Heart right ventricle (tissue), 16 donors: ENCODE measurements at regions not wholly inside any gene's neighbourhood (a gene's known extent, or its start where the extent isn't known, plus 50 kb on each side); places are given as distances from the start of the nearest gene placed in this dataset.

Source experiments
- ATAC-seq, 8 donors: fragments of 200-7000 bp; cut with Tn5 transposase; one replicate each; pipeline ENCODE4 v1.9.1; 2020; ENCODE audit warnings: mild to moderate bottlenecking in 8 of 8, moderate library complexity in 8 of 8, moderate number of reproducible peaks in 1 of 8
- DNase-seq, 2 donors: peaks; one replicate each; pipeline ENCODE4 v3.0.0-alpha.2; 2020
- H3K27ac ChIP-seq, 10 donors: fragments of 200-600 bp; sonication (generic) in 2 of 10; one replicate each; pipeline versions ENCODE4 v1.5.0 to v1.8.0; 2020 to 2022; ENCODE audit warnings: mild to moderate bottlenecking in 3 of 10
- H3K27me3 ChIP-seq, 7 donors: fragments of 200-600 bp; one replicate each; pipeline ENCODE4 v1.8.0; 2021 to 2022; ENCODE audit warnings: mild to moderate bottlenecking in 2 of 7
- H3K36me3 ChIP-seq, 9 donors: fragments of 200-600 bp; sonication (generic) in 1 of 9; one replicate each; pipeline versions ENCODE4 v1.5.0 to v1.8.0; 2020 to 2022; ENCODE audit warnings: mild to moderate bottlenecking in 2 of 9
- H3K4me1 ChIP-seq, 9 donors: fragments of 200-600 bp; sonication (generic) in 1 of 9; one replicate each; pipeline versions ENCODE4 v1.5.0 to v1.8.0; 2020 to 2022; ENCODE audit warnings: mild to moderate bottlenecking in 4 of 9
- H3K4me3 ChIP-seq, 10 donors: fragments of 200-600 bp; sonication (generic) in 2 of 10; one replicate each; pipeline versions ENCODE4 v1.5.0 to v1.8.0; 2020 to 2022; ENCODE audit warnings: mild to moderate bottlenecking in 7 of 10, moderate library complexity in 2 of 10
- H3K9me3 ChIP-seq, 11 donors: fragments of 200-600 bp in 10 of 11; sonication (generic) in 2 of 11; one replicate each; pipeline versions ENCODE4 v1.5.0 to v1.8.0; 2013 to 2022; ENCODE audit warnings: mild to moderate bottlenecking in 2 of 11, control low read depth in 1 of 11, moderate library complexity in 1 of 11
- WGBS, 2 donors: extraction: QIAGEN DNeasy Blood & Tissue Kit; methylation state at CpG; one replicate each; pipeline ENCODE4 v1.1.7; 2013; ENCODE audit warnings: inconsistent platforms in 1 of 2; 5-methylcytosine and 5-hydroxymethylcytosine counted together
- intact Hi-C, 10 donors: fragments of 100-400 bp; cut with DNase I; formaldehyde crosslinking; loops; one replicate each; pipeline versions ENCODE4 v1.11.1 to v1.14.2; 2022
- TF ChIP-seq, protein P1 (sequence below), 9 donors: fragments of 200-600 bp; sonication (generic) in 2 of 9; IDR thresholded peaks; one replicate each; pipeline versions ENCODE4 v1.5.0 to v1.8.0; 2021 to 2022; ENCODE audit warnings: antibody characterized with exemption in 9 of 9, mild to moderate bottlenecking in 5 of 9, moderate library complexity in 1 of 9
- donor health status: Arrhythmogenic right ventricular cardiomyopathy.
- donor health status: ischemic (EF 13 %, LVEDD 7.1; RV severe dilation, severe dysfunction).
- donor health status: healthy with polysubstance abuse.
- donor health status: DM: no; HTN: yes; CAD: no.
- donor health status: DM: no; HTN: no; CAD: no.
- donor health status: ischemic (EF 25% LVEDD 6.9; RV normal size, moderate dysfunction).
- donor health status: ischemic (EF 25% LVEDD 5.7; RV mildly dilated, moderate dysfunction).
- donor health status: healthy.
- donor health status: DM: yes; HTN: yes; CAD: no.
- donor health status: Ischemic cardiomyopathy.
- donor health status: ischemic (EF 35%, LVEDD 5.7; RV mildly dilated, moderate dysfunction).
- donor health status: nonischemic (EF 11% LVEDD 7.7; RV severe dilation, severe dysfunction).
- donor health status: DM: yes; HTN: yes; CAD: no.
- donor health status: PGD.
- donor health status: ischemic (EF 29% LVEDD 5.4; RV normal size, mild dysfunction).
- donor health status: nonischemic (EF 23%, LVEDD 6.1; RV moderate dilation, normal function).

DNA sequence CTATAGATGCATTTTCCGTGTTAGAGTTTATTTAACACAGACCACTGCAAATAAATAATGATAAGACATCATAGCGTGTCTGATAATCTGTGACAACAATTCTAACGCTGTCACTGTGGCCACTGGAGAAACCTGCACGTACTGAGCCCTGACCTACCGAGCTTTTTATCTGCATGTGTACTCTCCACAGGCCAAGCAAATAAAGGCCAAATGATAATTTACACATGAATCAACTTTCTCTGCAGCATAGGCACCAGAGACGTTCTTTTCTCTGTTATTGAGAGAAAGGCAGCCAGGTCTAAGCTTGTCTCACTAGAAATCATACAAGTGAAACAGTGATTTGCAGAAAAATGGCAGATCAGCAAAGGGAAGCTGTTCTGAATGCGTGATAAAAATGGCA, 75.8 kb downstream of the POU5F2 start:
- Histone ChIP-seq H3K4me3 (no peak overlapping the region), H3K36me3 (no peaks in the 10 kb centered on the region), H3K4me1 (no peaks in the 10 kb centered on the region), H3K9me3 (no peaks in the 10 kb centered on the region), H3K27ac (no peak overlapping the region), H3K27me3 (no peaks in the 10 kb centered on the region)
- DNase-seq (no peak), ATAC-seq (no peak)
- intact Hi-C loops: no loop called here
- 68 to 76% methylated on average over 7 of the region's 7 CpGs for WGBS, 2 donors
- TF ChIP-seq, protein P1, sequence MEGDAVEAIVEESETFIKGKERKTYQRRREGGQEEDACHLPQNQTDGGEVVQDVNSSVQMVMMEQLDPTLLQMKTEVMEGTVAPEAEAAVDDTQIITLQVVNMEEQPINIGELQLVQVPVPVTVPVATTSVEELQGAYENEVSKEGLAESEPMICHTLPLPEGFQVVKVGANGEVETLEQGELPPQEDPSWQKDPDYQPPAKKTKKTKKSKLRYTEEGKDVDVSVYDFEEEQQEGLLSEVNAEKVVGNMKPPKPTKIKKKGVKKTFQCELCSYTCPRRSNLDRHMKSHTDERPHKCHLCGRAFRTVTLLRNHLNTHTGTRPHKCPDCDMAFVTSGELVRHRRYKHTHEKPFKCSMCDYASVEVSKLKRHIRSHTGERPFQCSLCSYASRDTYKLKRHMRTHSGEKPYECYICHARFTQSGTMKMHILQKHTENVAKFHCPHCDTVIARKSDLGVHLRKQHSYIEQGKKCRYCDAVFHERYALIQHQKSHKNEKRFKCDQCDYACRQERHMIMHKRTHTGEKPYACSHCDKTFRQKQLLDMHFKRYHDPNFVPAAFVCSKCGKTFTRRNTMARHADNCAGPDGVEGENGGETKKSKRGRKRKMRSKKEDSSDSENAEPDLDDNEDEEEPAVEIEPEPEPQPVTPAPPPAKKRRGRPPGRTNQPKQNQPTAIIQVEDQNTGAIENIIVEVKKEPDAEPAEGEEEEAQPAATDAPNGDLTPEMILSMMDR (IDR thresholded peaks at IDR 0.05): no peak

DNA sequence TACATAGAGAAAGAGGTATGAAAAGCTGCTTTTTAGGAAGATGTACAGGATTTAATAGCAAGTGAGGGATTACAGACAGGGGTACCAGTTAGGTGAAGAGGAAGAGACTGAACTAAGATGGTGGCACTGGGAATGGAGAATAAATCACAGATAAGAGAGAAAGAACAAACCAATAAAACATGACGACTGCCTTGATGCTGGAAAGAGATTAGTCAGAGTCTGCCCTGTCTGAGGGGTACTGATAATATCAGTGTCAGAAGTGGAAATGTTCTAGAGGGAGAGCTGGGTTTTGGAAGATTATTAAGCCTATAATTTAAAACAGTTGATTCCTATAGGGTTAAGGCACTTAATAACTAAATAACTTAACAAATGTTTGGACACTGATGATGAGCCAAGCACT, 77.7 kb downstream of the NR2F1 start:
- Histone ChIP-seq H3K4me1 (no peaks in the 10 kb centered on the region), H3K27ac (no peak overlapping the region), H3K9me3 (no peaks in the 10 kb centered on the region), H3K4me3 (no peak overlapping the region), H3K27me3 (no peaks in the 10 kb centered on the region), H3K36me3 (no peaks in the 10 kb centered on the region)
- TF ChIP-seq, protein P1 (IDR thresholded peaks at IDR 0.05): no peak
- no peak for DNase-seq
- no peak for ATAC-seq
- 67 to 70% methylated on average over 1 of the region's 1 CpG for WGBS, 2 donors
- intact Hi-C loops: no loop called here

DNA sequence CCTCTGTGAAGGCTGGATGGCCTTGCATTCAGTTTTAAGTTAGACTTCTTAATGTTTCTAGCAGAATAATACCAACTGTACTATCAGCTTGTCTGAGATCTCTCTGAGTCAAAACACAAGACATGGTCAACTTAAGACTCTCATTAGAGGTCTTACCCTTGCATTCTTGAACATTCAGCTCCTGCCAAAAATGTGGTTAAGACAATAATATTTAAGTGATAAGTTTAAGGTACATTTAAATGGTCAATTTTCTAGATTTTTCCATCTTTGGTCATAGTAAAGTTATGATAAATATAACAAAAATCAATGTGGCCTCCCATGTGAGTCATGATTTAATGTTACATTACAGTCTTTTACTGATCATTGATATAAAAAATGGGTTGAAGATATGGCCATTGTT, 75.0 kb downstream of the NR2F1 start:
- H3K9me3 ChIP-seq: no peaks in the 10 kb centered on the region
- no peaks in the 10 kb centered on the region for H3K4me1 ChIP-seq
- TF ChIP-seq, protein P1 (IDR thresholded peaks at IDR 0.05): no peak
- DNase-seq (no peak), ATAC-seq (no peak)
- no peak overlapping the region for H3K27ac ChIP-seq
- H3K4me3 ChIP-seq: no peak overlapping the region
- intact Hi-C loops: no loop called here
- H3K27me3 ChIP-seq: no peaks in the 10 kb centered on the region
- no peaks in the 10 kb centered on the region for H3K36me3 ChIP-seq

DNA sequence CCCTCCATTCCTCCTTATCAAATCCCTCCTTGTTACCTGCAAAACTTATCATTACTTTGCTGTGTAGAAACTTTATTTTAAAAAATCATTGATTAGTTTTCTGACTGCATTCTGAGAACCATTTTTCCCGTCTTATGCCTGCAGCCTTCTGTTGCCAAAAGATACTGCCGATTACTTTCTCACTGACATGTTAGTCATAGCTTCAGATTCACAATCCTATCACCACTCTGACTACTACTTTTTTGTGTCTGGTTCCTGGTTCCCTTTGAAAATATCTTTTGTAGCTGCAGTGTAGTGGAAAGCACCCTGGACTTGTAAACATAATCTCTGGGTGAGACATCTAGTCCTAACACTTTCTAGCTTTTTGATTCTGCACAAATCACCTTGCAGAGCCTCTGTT, 71.7 kb downstream of the NR2F1 start:
- Histone ChIP-seq H3K27me3 (no peaks in the 10 kb centered on the region), H3K9me3 (peaks cover 0 to 4% (median 0%) of the 10 kb centered on the region in 11 donors), H3K27ac (no peak overlapping the region), H3K36me3 (no peaks in the 10 kb centered on the region), H3K4me1 (no peaks in the 10 kb centered on the region), H3K4me3 (no peak overlapping the region)
- ATAC-seq (no peak), DNase-seq (no peak)
- intact Hi-C loops: no loop called here
- TF ChIP-seq, protein P1 (IDR thresholded peaks at IDR 0.05): no peak
- 67 to 82% methylated on average over 2 of the region's 2 CpGs for WGBS, 2 donors

DNA sequence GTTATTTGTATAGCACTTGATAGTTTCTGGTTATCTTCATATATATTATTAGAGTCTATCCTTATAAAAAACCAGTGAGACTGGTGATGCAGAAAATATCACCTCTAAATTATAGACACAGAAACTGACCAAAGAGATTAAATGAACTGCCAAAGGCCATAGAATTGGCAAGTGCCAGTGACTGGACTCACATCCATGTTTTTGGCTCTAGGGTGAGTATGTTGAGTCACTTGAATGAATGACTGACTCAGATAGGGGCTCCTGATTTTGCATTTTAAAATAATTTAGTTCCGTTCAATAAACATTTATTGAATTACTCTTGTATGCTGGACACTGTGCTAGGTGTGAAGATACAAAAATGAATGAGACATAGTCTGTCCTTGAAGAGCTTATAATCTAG, 70.7 kb downstream of the NR2F1 start:
- ATAC-seq (no peak), DNase-seq (no peak)
- H3K9me3 ChIP-seq: peaks cover 0 to 4% (median 0%) of the 10 kb centered on the region in 11 donors
- WGBS, 2 donors: 99 to 100% methylated on average over 1 of the region's 1 CpG
- no peaks in the 10 kb centered on the region for H3K27me3 ChIP-seq
- no peak overlapping the region for H3K4me3 ChIP-seq
- no peaks in the 10 kb centered on the region for H3K4me1 ChIP-seq
- TF ChIP-seq, protein P1 (IDR thresholded peaks at IDR 0.05): no peak
- no peak overlapping the region for H3K27ac ChIP-seq
- H3K36me3 ChIP-seq: no peaks in the 10 kb centered on the region
- intact Hi-C loops: no loop called here
